Osteoblast (primary cell): ENCODE measurements at regions not wholly inside any gene's neighbourhood (a gene's known extent, or its start where the extent isn't known, plus 50 kb on each side); places are given as distances from the start of the nearest gene placed in this dataset.

ENCODE experiments used
- DNase-seq: peaks from one replicate; pipeline ENCODE4 v3.0.0; 2011; ENCODE audit warnings: low spot score, mixed read lengths; ENCODE audit not compliant: insufficient read length; ENCODE audit errors: missing footprints
- H2AFZ ChIP-seq: 2 replicates; pipeline ENCODE4 v1.6.0; 2011; ENCODE audit warnings: mild to moderate bottlenecking, low read length
- H3K27ac ChIP-seq: 2 replicates; pipeline ENCODE4 v1.5.1; 2011; ENCODE audit warnings: mild to moderate bottlenecking, low read depth, low read length, moderate library complexity
- H3K27me3 ChIP-seq: 2 replicates; pipeline ENCODE4 v1.6.0; 2012; ENCODE audit warnings: mild to moderate bottlenecking, control low read depth, inconsistent platforms, low read length, moderate library complexity; ENCODE audit not compliant: insufficient read depth
- H3K36me3 ChIP-seq: 2 replicates; pipeline ENCODE4 v1.5.1; 2011; ENCODE audit warnings: mild to moderate bottlenecking, low read length, control low read depth, moderate library complexity; ENCODE audit not compliant: insufficient read depth
- H3K4me1 ChIP-seq: 2 replicates; pipeline ENCODE4 v1.5.1; 2011; ENCODE audit warnings: mild to moderate bottlenecking, low read length, control low read depth, moderate library complexity; ENCODE audit not compliant: insufficient read depth
- H3K4me2 ChIP-seq: 2 replicates; pipeline ENCODE4 v1.6.0; 2011; ENCODE audit warnings: mild to moderate bottlenecking, low read length; ENCODE audit not compliant: insufficient read depth
- H3K4me3 ChIP-seq: fragments of 200-600 bp; sonication (generic); 3 replicates; pipeline ENCODE4 v1.5.1; 2012; ENCODE audit warnings: mild to moderate bottlenecking, low read length, inconsistent platforms; ENCODE audit not compliant: insufficient read depth
- H3K79me2 ChIP-seq: 2 replicates; pipeline ENCODE4 v1.6.0; 2012; ENCODE audit warnings: mild to moderate bottlenecking, low read length, control low read depth, inconsistent platforms; ENCODE audit not compliant: insufficient read depth
- H3K9me3 ChIP-seq: 2 replicates; pipeline ENCODE4 v1.5.1; 2011; ENCODE audit warnings: low read depth, low read length, control low read depth
- H4K20me1 ChIP-seq: 2 replicates; pipeline ENCODE4 v1.6.0; 2012; ENCODE audit warnings: mild to moderate bottlenecking, low read length, control low read depth; ENCODE audit not compliant: insufficient read depth
- TF ChIP-seq, protein P1 (sequence below): IDR thresholded peaks from 2 replicates; pipeline ENCODE4 v1.5.1; 2011; ENCODE audit warnings: mild to moderate bottlenecking, low read depth, low read length, moderate library complexity; ENCODE audit errors: extremely low read depth

GRCh38 chr13:22967669-22968068 lies 213.1 kb upstream of the SGCG start:
- Histone ChIP-seq H3K4me2 (no peak overlapping the region), H3K4me1 (no peaks in the 10 kb centered on the region), H4K20me1 (no peaks in the 10 kb centered on the region), H3K27me3 (no peaks in the 10 kb centered on the region), H3K79me2 (no peaks in the 10 kb centered on the region), H3K4me3 (no peak overlapping the region), H3K27ac (no peak overlapping the region), H3K36me3 (no peaks in the 10 kb centered on the region), H3K9me3 (no peaks in the 10 kb centered on the region), H2AFZ (no peak overlapping the region)
- DNase-seq: no peak
- TF ChIP-seq, protein P1, sequence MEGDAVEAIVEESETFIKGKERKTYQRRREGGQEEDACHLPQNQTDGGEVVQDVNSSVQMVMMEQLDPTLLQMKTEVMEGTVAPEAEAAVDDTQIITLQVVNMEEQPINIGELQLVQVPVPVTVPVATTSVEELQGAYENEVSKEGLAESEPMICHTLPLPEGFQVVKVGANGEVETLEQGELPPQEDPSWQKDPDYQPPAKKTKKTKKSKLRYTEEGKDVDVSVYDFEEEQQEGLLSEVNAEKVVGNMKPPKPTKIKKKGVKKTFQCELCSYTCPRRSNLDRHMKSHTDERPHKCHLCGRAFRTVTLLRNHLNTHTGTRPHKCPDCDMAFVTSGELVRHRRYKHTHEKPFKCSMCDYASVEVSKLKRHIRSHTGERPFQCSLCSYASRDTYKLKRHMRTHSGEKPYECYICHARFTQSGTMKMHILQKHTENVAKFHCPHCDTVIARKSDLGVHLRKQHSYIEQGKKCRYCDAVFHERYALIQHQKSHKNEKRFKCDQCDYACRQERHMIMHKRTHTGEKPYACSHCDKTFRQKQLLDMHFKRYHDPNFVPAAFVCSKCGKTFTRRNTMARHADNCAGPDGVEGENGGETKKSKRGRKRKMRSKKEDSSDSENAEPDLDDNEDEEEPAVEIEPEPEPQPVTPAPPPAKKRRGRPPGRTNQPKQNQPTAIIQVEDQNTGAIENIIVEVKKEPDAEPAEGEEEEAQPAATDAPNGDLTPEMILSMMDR: no peak

DNA sequence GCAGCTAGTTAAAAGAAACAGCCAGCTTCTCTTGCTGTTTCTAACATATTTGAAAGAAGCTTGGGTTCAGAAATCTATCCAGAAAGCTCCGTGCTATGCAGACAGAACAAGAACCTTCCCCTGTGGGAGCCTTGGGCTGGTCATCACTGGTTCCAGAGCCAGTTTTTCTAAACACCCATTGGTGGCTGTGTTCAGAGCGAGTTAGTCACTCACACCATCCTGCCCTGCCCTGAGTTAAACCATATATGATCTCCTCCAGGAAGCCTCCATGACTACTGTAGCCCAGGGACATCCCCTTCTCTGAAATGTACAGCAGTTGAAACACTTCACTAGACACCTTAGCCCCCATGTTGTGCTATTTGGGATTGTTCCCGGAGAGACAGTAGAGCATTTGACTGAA lies 200.8 kb upstream of the SGCG start:
- Histone ChIP-seq H3K4me1 (no peaks in the 10 kb centered on the region), H3K36me3 (no peaks in the 10 kb centered on the region), H3K4me2 (no peak overlapping the region), H3K27me3 (no peaks in the 10 kb centered on the region), H3K4me3 (no peak overlapping the region), H2AFZ (no peak overlapping the region), H3K79me2 (no peaks in the 10 kb centered on the region), H3K27ac (no peak overlapping the region), H3K9me3 (no peaks in the 10 kb centered on the region), H4K20me1 (no peaks in the 10 kb centered on the region)
- no peak for DNase-seq
- TF ChIP-seq, protein P1: no peak

DNA sequence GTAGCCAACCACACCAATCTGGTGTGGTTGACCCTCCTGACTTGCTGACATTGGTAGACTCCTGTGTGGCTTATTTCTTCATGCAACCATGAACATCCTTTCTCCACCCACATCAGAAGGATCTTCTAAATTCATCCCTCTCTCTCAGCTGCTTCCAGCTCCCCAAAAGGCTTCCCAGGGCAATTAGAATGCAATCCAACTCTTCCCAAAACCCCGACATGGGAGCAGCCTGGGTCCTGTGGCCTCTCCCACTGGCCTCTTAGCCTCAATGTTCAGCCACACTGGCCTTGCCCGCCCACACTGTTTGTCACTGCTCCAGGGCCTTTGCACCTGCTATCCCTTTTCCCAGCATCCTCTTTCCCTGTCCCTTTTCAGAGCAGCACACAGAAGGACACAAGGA lies 199.8 kb upstream of the SGCG start:
- H2AFZ ChIP-seq: no peak overlapping the region
- no peaks in the 10 kb centered on the region for H3K79me2 ChIP-seq
- H4K20me1 ChIP-seq: no peaks in the 10 kb centered on the region
- H3K27ac ChIP-seq: no peak overlapping the region
- DNase-seq: no peak
- no peaks in the 10 kb centered on the region for H3K36me3 ChIP-seq
- TF ChIP-seq, protein P1: no peak
- no peaks in the 10 kb centered on the region for H3K9me3 ChIP-seq
- H3K4me2 ChIP-seq: no peak overlapping the region
- no peak overlapping the region for H3K4me3 ChIP-seq
- H3K27me3 ChIP-seq: no peaks in the 10 kb centered on the region
- H3K4me1 ChIP-seq: no peaks in the 10 kb centered on the region

GRCh38 chr13:22993148-22993547 lies 187.6 kb upstream of the SGCG start:
- TF ChIP-seq, protein P1: no peak
- Histone ChIP-seq H3K27ac (no peak overlapping the region), H3K36me3 (no peaks in the 10 kb centered on the region), H4K20me1 (no peaks in the 10 kb centered on the region), H3K4me3 (no peak overlapping the region), H2AFZ (no peak overlapping the region), H3K4me1 (no peaks in the 10 kb centered on the region), H3K27me3 (no peaks in the 10 kb centered on the region), H3K9me3 (no peaks in the 10 kb centered on the region), H3K4me2 (no peak overlapping the region), H3K79me2 (no peaks in the 10 kb centered on the region)
- no peak for DNase-seq
